ENCODE measurements at regions not wholly inside any gene's neighbourhood (a gene's known extent, or its start where the extent isn't known, plus 50 kb on each side); places are given as distances from the start of the nearest gene placed in this dataset.

DNA sequence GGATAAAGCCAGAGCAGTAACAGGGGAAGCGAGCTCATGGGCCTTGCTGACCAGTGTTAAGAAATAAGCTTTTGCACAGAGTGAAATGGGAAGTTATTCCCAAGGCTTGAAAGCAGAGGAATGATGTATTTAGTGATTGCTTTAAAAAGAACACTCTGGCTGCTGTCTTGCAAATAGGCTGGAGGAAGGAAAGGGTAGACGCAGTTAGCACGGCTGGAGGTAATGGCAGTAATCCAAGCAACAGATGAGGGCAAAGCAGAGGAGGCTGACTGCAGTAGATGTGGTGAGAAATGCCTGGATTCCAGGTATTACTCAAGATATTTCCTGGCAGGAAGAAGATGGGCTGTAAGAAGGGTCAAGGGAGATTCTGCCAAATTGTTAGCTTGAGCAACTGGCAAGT, 1342.3 kb upstream of the AGA start:
- Mint-ChIP-seq H3K9me3 (no peaks in the 10 kb centered on the region), H3K27me3 (ENCODE audit: low read depth) (no peaks in the 10 kb centered on the region), H3K4me1 (no peaks in the 10 kb centered on the region), H3K27ac (no peak overlapping the region), H3K36me3 (ENCODE audit: low read depth) (no peaks in the 10 kb centered on the region), H3K4me3 (no peak overlapping the region)
- TF ChIP-seq, protein P1, sequence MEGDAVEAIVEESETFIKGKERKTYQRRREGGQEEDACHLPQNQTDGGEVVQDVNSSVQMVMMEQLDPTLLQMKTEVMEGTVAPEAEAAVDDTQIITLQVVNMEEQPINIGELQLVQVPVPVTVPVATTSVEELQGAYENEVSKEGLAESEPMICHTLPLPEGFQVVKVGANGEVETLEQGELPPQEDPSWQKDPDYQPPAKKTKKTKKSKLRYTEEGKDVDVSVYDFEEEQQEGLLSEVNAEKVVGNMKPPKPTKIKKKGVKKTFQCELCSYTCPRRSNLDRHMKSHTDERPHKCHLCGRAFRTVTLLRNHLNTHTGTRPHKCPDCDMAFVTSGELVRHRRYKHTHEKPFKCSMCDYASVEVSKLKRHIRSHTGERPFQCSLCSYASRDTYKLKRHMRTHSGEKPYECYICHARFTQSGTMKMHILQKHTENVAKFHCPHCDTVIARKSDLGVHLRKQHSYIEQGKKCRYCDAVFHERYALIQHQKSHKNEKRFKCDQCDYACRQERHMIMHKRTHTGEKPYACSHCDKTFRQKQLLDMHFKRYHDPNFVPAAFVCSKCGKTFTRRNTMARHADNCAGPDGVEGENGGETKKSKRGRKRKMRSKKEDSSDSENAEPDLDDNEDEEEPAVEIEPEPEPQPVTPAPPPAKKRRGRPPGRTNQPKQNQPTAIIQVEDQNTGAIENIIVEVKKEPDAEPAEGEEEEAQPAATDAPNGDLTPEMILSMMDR (IDR thresholded peaks at IDR 0.05; ENCODE audit: unreplicated experiment in 3 of 3) = no peak

DNA sequence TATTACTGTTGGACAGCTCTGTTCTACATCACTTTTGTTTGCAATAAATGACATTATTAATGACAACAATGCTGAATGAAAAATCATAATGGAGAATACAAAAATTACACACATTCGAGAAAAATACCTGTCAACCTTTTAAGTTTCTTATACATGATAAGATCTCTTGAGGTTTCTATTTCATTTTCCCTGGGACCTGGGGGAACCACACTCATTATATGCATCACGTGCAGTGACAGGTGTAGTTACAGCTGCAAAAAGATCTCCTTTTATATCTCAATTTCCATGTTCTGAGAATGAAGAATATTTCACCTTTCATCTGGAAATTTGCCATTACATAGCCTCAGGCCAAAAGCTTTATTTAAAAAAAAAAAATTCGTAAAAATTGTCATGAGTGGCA, 1347.0 kb upstream of the AGA start:
- Mint-ChIP-seq H3K27ac (no peak overlapping the region), H3K9me3 (no peaks in the 10 kb centered on the region), H3K4me3 (no peak overlapping the region), H3K36me3 (ENCODE audit: low read depth) (no peaks in the 10 kb centered on the region), H3K4me1 (no peaks in the 10 kb centered on the region), H3K27me3 (ENCODE audit: low read depth) (no peaks in the 10 kb centered on the region)
- TF ChIP-seq, protein P1 (IDR thresholded peaks at IDR 0.05; ENCODE audit: unreplicated experiment in 3 of 3) = no peak

DNA sequence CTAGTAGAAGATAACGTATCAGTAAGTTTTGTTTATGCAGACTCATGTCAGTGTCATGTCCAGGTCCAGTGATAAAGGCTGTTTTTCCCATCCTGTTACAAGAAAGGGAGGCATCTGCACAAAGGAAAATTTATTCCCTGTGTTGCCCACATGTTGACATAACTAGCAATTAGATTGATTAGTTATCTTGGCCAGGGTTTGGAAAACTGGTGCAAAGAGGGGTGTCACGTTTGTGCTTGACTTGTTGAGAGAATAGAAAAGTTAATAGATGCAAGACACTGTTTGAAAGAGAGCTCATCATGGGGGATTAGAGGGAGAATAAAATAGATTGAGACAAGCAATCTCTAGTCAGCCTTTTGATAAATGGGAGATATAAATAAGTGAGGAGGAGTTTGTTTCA, 1357.0 kb upstream of the AGA start:
- H3K27me3 Mint-ChIP-seq (ENCODE audit: low read depth) = no peaks in the 10 kb centered on the region
- H3K27ac Mint-ChIP-seq = no peak overlapping the region
- H3K36me3 Mint-ChIP-seq (ENCODE audit: low read depth) = no peaks in the 10 kb centered on the region
- no peak overlapping the region for H3K4me3 Mint-ChIP-seq
- no peaks in the 10 kb centered on the region for H3K9me3 Mint-ChIP-seq
- no peaks in the 10 kb centered on the region for H3K4me1 Mint-ChIP-seq
- TF ChIP-seq, protein P1 (IDR thresholded peaks at IDR 0.05; ENCODE audit: unreplicated experiment in 3 of 3) = no peak

DNA sequence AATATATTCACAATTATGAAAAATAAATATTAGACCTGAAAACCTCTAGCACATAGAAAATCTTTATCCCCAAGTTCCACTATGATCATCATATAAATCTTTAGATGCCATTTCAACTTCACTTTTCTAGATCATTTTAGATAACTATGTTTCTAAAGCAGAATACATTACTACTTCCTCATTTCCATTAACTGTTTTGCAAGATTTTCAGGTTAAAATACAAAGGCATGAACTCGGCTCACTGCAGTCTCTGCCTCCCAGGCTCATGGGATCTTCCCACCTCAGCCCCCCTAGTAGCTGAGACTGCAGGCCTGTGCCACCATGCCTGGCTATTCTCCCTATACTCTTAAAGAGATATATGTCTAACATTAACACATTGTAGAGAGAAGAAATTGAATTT, 1365.9 kb upstream of the AGA start:
- Mint-ChIP-seq H3K4me3 (no peak overlapping the region), H3K36me3 (ENCODE audit: low read depth) (no peaks in the 10 kb centered on the region), H3K9me3 (no peaks in the 10 kb centered on the region), H3K4me1 (no peaks in the 10 kb centered on the region), H3K27ac (no peak overlapping the region), H3K27me3 (ENCODE audit: low read depth) (no peaks in the 10 kb centered on the region)
- TF ChIP-seq, protein P1 (IDR thresholded peaks at IDR 0.05; ENCODE audit: unreplicated experiment in 3 of 3) = no peak

DNA sequence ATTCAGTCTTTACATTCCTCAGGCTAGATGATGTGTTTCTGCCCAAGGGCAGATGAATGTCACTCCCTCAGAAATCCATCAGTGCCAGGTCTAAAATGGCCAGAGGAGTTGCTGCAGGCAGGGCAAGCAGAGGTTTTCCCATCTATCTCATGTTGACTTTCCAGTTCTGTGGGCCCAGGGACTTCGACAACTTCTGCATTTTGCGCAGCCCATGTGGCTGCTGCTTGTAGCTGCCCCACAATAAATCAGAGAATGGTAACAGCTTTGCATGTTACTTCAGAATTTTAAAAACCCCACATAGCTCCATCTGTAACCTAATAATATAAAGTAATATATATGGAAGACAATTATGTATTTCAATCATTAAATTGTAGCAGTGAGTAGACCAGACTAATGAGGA, 1367.7 kb upstream of the AGA start:
- TF ChIP-seq, protein P1 (IDR thresholded peaks at IDR 0.05; ENCODE audit: unreplicated experiment in 3 of 3) = no peak
- Mint-ChIP-seq H3K4me3 (no peak overlapping the region), H3K27me3 (ENCODE audit: low read depth) (no peaks in the 10 kb centered on the region), H3K36me3 (ENCODE audit: low read depth) (no peaks in the 10 kb centered on the region), H3K27ac (no peak overlapping the region), H3K9me3 (no peaks in the 10 kb centered on the region), H3K4me1 (peaks cover 5% of the 10 kb centered on the region)

DNA sequence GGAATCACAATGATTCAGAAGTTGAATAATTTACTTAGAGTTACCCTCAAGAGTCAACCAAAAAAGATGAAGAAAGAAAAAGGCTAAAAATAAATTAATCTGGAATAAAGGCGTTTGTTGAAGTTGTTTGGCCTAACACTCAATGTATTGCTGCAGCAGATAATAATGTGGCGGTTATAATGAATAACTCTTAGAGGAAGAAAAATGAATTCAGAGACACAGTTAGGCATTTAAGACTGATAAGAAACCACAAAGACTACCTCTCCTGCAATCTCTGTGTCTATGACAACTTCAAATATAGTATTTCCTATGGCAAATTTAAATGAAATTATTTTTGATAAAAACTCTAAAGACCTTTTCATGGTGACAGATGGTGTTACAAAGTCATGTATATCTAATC, 1369.1 kb upstream of the AGA start:
- Mint-ChIP-seq H3K9me3 (no peaks in the 10 kb centered on the region), H3K27me3 (ENCODE audit: low read depth) (no peaks in the 10 kb centered on the region), H3K4me1 (peaks cover 5% of the 10 kb centered on the region), H3K36me3 (ENCODE audit: low read depth) (no peaks in the 10 kb centered on the region), H3K4me3 (no peak overlapping the region), H3K27ac (no peak overlapping the region)
- TF ChIP-seq, protein P1 (IDR thresholded peaks at IDR 0.05; ENCODE audit: unreplicated experiment in 3 of 3) = no peak
